Muscle of arm (tissue), 1 donor: ENCODE measurements at regions not wholly inside any gene's neighbourhood (a gene's known extent, or its start where the extent isn't known, plus 50 kb on each side); places are given as distances from the start of the nearest gene placed in this dataset.
A peak's percentile ranks its signal among the peaks of the same experiment; 100 is the strongest.

Source experiments
- DNase-seq: peaks from one replicate; pipeline ENCODE4 v3.0.0-alpha.2; 2013

- no peak for DNase-seq
Measured at GRCh38 chr5:6868575-6869215, 155.5 kb downstream of the TENT4A start.

DNA sequence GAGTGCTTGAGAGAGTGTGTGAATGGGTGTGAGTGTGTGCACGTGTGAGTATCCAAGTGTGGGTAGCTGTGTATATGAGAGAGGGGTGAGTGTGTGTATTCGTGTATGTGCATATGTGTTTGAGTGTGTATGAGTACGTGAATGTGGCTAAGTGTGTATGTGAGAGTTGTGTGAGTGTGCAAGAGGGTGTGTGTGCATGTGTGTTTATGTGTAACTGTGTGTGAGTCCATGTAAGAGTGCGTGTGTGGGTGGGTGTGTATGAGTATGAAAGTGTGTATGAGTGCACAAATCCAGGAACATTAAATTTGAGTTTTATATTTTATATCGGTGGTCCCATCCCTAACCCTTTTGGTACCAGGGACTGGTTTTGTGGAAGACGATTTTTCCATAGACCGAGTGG is 156.4 kb downstream of the TENT4A start:
- DNase-seq, result no peak

DNA sequence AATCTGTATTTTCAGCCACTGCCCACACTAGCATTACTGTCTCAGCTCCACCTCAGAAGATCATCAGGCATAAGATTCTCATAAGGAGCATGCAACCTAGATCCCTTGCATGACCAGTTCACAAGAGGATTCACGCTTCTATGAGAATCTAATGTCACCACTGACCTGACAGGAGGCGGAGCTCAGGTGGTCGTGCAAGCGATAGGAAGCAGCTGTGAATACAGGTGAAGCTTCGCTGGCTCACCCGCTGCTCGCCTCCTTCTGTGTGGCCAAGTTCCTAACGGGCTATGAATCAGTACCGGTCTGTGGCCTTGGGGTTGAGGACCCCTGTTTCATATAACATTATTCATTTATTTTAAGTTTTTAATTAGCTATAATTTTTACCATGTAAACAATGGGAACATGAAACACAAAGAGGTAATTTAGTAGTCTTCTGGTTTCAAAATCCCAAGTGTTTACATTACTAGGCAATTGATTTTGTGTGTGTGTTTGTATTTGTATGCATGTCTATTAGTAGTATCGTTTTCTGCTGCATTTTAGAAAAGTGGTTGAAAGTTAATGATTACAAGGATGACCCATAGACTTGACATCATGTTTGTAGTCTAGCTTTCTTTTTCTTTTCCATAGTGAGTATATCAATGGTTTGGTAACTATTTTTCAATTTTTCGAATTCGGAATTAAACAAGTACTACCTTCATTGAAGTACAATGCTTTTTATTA is 159.4 kb downstream of the TENT4A start:
- no peak for DNase-seq

DNA sequence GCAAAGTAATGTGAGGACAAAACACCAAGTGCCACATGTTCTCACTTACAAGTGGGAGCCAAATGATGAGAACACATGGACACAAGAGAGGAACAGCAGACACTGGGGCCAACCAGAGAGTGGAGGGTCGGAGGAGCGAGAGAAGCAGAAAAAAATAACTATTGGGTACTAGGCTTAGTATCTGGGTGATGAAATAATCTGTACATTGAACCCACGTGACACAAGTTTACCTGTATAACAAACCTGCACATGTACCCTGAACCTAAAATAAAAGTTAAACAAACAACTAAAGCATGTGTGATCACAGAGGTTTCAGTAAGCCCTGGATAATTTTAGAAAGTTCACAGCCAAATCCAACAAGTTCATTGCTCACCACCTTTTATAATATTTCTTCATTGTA is 160.1 kb downstream of the TENT4A start:
- no peak for DNase-seq

- DNase-seq, result no peak
Measured at GRCh38 chr5:6875376-6875775, 162.1 kb downstream of the TENT4A start.

DNA sequence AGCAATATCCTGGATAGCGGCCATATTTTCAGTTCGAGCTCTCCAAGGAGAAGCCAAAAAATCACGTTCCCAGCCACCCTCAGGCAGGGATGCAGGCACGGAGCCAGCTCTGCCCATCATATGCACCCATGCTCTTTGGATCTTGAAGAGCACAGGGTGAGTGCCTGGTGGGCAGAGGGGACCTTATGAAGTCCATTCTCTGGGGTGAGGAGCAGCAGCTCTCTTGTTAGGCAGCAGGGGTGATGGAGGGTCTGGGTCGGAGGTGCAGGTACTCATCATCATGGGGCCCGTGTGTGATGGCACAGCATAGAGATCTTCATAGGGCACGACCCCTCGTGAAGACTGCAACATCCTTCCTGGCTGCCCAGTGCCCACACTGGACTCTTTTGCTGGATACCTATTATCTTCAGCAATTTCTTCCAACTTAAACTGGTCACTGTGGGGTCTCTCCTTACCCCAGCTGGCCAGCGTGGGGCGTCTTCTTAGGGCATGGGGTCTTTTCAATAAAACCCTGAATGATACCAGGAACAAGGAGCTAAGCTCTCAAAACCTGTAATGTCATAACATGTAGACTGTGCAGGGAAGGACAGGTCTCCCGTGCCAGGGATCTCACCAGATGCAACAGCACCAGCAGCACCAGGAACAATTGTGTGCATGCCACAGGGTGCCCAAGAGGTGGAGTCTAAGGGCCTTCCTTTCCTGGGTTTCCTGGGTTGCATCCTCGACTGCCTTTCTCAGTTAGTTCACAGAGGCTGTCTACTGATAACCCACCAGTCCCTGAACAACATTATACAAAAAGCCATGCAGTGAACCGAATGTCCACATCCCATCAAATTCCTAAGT is 165.0 kb downstream of the TENT4A start:
- no peak for DNase-seq

- DNase-seq, result no peak
Measured at GRCh38 chr5:6885581-6885980, 172.3 kb downstream of the TENT4A start.

- DNase-seq, result no peak
Measured at GRCh38 chr5:6886866-6887265, 173.6 kb downstream of the TENT4A start.

DNA sequence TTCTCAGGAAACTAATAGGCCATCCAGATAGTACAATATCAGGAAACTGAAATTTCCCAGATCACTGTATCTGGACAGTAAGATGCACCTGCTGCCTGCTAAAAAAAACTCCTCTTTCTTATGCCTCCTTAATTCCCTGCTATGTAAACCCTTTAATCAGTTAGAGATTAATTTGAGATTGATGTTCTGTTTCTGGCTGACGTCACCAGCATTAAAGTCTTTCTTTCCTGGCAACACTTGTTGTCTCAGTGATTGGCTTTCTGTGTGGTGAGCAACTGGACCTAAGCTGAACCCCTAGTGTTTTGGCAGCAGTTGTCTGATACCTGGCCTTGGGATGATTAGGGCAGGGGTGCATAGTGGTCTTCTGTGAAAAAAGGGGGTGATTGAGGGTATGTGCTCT is 175.8 kb downstream of the TENT4A start:
- DNase-seq, result no peak

DNA sequence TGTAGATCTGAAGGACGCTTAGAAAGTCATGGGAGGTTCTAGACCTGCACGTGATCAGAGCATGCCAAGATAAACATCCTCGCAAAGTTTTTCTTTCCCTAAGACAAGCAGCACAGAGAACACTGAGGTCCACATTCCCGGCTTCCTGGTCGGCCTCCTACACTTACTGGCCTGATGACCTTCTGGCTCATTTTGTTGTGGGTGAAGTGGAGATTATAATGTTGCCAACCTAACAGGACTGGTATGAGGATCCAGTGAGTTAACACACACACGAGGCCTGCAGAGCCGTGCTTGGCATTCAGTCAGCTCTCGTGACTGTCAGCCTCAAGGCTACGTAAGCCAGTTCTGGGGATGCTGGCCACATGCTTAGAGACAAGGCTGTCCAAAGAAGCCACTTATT is 186.0 kb downstream of the TENT4A start:
- DNase-seq, result no peak

GRCh38 chr5:6900247-6901227 is 187.3 kb downstream of the TENT4A start:
- no peak for DNase-seq

- no peak for DNase-seq
Measured at GRCh38 chr5:6902094-6902493, 188.9 kb downstream of the TENT4A start.

- no peak for DNase-seq
Measured at GRCh38 chr5:6902597-6902996, 189.4 kb downstream of the TENT4A start.

DNA sequence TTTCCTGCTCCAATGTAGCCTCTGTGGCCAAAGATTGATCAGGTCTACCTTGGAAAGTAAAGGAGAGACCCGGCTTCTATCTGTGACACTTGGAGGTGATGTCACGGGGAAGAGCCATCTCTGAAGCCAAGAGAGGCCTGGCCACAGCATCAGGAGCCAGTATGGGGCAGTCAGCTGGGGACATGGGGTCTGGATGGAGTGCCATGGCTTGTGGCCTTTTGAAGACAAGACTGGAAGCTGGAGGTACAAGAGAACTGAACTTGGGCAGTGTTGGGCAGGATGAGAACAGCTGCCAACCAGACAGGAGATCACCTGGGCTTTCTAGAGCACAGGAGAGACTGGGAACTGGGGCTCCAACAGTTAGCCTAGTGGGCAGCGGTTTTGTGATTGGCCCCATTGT is 190.7 kb downstream of the TENT4A start:
- DNase-seq, result no peak

- DNase-seq, result no peak
Measured at GRCh38 chr5:6904860-6905259, 191.6 kb downstream of the TENT4A start.

DNA sequence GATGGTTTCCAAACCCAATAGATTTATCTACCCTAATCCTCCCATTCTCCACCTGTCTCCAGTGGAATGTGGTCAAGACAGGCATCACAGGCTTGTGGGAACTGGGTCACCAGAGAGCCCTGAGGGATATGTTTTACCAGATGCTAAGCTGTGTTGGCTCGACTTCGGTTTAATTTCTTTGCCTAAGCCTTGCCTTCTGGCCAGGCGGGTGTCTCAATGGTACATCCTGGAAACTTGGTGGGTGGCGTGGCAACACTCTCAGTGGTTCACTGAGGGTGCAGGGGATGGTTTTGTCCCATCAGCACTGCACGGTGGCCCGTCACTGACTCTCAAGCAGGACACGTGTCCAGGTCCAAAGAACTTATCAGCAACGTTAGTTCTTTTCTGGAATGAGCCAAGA is 192.2 kb downstream of the TENT4A start:
- DNase-seq, result no peak

GRCh38 chr5:6905883-6906282 is 192.7 kb downstream of the TENT4A start:
- peak; percentile 11 for DNase-seq

DNA sequence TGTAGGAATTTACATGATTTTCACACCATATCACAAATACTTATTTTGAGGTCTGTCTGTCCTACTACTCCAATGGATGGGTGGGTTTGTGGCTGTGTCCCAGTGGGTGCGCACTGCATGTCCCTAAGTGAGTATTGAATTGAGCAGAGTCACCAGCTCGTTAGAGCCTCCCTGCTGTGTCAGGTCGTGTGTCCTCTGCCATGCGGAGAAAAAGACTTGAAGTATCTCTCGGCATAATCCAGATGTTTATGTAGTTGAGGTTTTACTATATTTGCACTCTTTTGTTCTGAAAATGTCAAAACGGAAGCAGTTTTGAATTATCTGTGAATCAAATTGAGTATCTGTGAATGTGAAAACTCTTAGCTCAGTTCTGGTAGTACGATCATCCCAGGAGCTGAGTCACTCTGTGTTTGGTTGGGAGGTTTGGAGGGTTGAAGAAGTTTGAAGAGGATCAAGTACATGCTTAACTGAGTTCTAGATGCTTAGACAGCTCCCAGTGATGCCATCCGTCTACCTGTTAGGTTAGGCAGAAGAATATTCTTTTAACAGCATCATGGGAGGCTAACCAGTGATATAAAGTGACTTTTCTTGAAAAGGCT is 194.2 kb downstream of the TENT4A start:
- DNase-seq, result no peak

DNA sequence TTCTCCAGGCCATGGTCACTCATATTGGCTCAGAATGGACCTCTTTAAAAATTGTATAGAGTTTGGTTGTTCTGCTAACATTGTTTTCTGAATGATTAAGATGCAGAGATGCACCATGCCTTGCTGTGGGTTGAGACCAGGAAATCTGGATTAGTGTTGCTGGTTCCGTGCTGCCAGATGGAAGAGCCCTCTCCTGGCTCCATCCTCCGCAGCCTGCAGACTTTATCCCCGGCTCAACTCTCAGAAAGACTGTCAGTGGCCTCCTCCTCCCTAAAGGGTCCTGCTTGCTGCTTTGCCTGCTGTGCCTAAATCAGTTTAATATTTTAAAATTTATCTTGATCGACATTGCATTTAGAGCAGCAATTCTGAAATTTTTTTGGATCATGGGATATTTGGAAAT is 196.7 kb downstream of the TENT4A start:
- DNase-seq, result no peak

DNA sequence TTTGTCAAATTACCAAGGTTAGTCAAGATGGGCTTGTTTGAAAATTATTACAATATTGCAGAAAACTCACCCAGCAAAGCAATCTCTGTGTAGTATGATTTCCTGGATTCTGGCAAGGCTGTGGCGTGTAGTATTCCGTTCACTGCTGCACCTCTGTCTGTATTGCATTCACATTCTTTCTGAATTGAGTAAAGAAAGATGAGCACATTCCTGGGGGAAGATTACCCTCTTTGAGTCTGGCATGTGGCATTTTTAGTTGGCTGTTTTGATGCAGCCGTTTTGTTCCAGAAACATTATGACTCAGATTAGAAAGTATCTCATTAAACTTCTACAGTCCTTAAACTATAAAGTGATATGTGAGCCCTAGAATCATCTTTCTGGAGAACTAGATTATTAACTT is 197.7 kb downstream of the TENT4A start:
- DNase-seq, result no peak

DNA sequence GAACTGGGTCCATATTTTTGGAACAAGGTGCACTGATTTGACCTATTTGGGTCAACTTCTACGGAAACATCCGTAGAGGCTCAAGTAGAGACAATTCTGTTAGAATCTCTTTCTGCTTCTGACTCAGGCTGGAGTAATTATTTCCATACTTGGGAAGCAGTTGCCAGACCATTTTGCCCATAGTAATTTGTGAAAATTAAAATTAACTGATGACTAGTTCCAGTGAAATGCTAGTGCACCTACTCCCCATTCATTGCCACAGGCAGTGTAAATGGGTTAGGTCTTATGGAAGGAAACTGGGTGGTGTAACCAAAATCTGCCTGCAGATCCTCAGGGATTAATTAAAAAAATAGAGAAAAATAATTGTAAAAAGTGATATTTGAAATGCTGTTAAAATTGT is 201.1 kb downstream of the TENT4A start:
- DNase-seq, result no peak
